Erythroblast (primary cell): ENCODE measurements at regions not wholly inside any gene's neighbourhood (a gene's known extent, or its start where the extent isn't known, plus 50 kb on each side); places are given as distances from the start of the nearest gene placed in this dataset.

ENCODE experiments used
- DNase-seq, 2 experiments: peaks; one replicate each; lab custom pipeline; 2025; lab: John Stamatoyannopoulos, UW
- GATA1 ChIP-seq: IDR thresholded peaks from 2 replicates; pipeline ENCODE4 v1.6.1; 2011; ENCODE audit warnings: low read depth, mild to moderate bottlenecking, control low read depth, low read length, moderate library complexity
- POLR2A ChIP-seq: IDR thresholded peaks from 2 replicates; pipeline ENCODE4 v1.6.1; 2011; ENCODE audit warnings: mild to moderate bottlenecking, low read length

- no peak for TF ChIP-seq POLR2A
- TF ChIP-seq GATA1 = no peak
- no peak for DNase-seq
These were observed 693.0 kb downstream of the NR2F2 start for GRCh38 chr15:97023488-97023844.

DNA sequence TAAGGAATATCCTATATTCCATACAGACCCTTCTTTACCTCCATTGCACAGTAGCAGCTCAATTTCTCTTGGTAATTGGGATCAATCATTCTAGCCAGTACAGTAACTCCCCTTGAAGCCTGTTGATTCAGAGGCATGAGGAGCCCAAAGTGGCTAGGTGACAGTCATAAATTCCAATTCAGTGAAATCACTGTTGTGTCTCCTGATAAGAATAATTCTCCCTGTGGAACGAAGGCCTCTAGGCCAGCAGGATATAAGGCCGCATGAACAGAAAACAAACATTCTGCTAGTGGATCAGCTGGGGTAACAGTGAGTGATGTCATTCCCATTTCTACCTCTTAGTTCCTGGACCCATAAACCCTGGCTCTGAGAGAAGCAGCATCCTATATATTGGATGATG is 696.3 kb downstream of the NR2F2 start:
- DNase-seq = no peak
- TF ChIP-seq GATA1 (no peak), POLR2A (no peak)

GRCh38 chr15:97027772-97028171 is 697.3 kb downstream of the NR2F2 start:
- DNase-seq = no peak
- TF ChIP-seq POLR2A = no peak
- no peak for TF ChIP-seq GATA1

DNA sequence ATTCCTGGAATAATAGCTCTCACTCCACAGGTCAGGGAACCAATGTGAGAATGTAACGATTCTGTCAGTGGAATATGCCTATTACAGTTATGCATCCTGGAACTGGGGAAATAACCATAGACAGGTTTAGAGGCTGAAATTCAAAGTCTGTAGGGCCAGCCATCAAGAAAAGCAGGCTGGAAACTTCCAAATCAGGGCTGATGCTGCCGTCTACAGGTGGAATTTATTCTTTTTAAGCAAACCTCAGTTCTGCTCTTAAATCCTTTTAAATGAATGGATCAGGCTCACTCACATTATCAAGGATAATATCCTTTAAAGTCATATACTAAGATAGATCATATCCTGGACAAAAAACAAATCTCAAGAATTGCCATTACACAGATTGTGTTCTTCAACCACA is 699.8 kb downstream of the NR2F2 start:
- no peak for DNase-seq
- TF ChIP-seq POLR2A = no peak
- no peak for TF ChIP-seq GATA1

- no peak for DNase-seq
- TF ChIP-seq POLR2A (no peak), GATA1 (no peak)
These were observed 705.8 kb downstream of the NR2F2 start for GRCh38 chr15:97036301-97036700.

- no peak for DNase-seq
- TF ChIP-seq GATA1 (no peak), POLR2A (no peak)
These were observed 706.6 kb downstream of the NR2F2 start for GRCh38 chr15:97037080-97037479.

- TF ChIP-seq POLR2A = no peak
- TF ChIP-seq GATA1 = no peak
- no peak for DNase-seq
These were observed 715.3 kb downstream of the NR2F2 start for GRCh38 chr15:97045666-97046421.

DNA sequence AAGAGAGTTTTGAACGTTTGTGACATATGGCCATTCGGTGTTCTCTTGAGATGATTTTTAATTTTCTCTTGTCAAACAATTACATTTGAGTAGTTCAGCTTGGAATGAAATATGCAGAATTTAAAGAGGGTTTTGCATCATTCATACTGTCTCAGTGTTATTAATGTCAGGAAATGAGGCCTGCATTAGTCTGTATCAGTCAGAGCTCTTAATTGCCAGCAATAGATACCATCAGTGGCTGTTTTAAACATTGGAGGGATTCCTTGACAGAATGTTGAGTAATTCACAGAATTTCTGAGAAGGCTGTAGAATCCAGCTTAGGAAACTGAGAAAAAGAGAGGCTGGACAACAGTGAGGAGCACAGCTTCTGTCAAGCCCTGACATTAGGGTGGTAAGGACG is 722.0 kb downstream of the NR2F2 start:
- TF ChIP-seq POLR2A = no peak
- TF ChIP-seq GATA1 = no peak
- no peak for DNase-seq

- no peak for TF ChIP-seq GATA1
- DNase-seq = no peak
These were observed 723.1 kb downstream of the NR2F2 start for GRCh38 chr15:97053635-97054034.

DNA sequence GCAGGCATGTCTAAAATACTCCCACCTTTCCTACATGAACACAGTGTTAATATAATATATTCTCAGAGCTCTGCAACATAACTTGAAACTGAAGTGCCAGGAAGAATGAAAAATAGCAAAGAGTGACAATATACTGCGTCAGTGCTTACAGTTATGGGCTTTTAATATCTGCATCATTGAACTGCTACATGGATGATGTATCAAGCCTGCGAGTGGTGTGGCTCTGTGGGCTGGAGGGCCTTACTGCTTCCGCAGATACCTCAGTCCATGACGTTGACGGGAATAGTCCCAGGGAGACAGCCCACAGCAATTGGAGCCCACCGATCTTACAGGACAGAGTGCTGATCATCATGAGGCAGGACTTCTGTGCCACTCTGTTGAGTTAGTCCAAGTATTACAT is 727.0 kb downstream of the NR2F2 start:
- TF ChIP-seq POLR2A = no peak
- TF ChIP-seq GATA1 = no peak
- DNase-seq = no peak

DNA sequence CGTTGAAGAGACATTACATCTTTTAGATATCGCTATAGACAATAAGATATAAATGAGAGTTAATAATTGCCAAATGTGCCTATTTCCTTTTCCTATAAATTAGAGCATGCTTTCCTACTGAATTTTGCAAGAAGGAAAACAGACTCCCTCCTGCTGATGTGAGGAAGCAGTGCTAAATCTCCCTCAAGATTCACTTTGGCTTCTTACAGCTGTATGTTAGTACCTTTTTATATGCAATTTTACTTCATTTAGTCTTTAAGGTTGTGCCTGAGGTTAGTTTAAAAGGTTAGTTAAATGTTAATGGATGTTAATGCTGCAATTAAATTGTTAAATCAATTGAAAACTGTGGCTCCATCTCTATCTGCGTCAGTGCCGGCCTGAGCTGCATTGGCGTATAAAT is 728.8 kb downstream of the NR2F2 start:
- TF ChIP-seq GATA1 (no peak), POLR2A (no peak)
- no peak for DNase-seq

GRCh38 chr15:97061392-97061791 is 730.9 kb downstream of the NR2F2 start:
- TF ChIP-seq POLR2A = no peak
- no peak for TF ChIP-seq GATA1
- no peak for DNase-seq

- no peak for TF ChIP-seq POLR2A
- no peak for TF ChIP-seq GATA1
- no peak for DNase-seq
These were observed 741.2 kb downstream of the NR2F2 start for GRCh38 chr15:97071668-97072067.

DNA sequence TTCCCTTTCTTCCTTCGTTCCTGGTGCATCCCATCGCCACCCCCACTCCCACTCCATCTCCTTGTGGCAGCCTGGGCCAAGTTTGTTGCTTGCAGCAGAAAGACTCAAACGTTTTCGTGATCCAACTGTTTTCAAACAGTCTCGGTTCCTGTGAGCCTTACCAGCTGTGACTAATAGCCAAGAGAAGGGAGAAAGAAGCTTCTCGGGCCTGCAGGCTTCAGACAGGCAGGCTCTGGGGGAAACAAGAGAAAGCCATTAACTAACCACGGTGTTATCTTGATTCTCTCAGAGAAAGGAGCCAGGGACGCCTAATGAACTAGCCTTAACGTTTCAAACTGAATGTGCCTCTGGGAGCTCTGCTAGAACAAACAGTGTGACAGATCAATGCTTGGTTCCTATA is 742.0 kb downstream of the NR2F2 start:
- TF ChIP-seq POLR2A (no peak), GATA1 (no peak)
- DNase-seq = no peak

GRCh38 chr15:97076011-97076410 is 745.5 kb downstream of the NR2F2 start:
- DNase-seq = no peak
- TF ChIP-seq GATA1 (no peak), POLR2A (no peak)

- DNase-seq = no peak
- no peak for TF ChIP-seq POLR2A
- no peak for TF ChIP-seq GATA1
These were observed 747.5 kb downstream of the NR2F2 start for GRCh38 chr15:97077975-97078374.
